Osteoblast (primary cell): ENCODE measurements at regions not wholly inside any gene's neighbourhood (a gene's known extent, or its start where the extent isn't known, plus 50 kb on each side); places are given as distances from the start of the nearest gene placed in this dataset.

Experiments
- DNase-seq: peaks from one replicate; pipeline ENCODE4 v3.0.0; 2011; ENCODE audit warnings: low spot score, mixed read lengths; ENCODE audit not compliant: insufficient read length; ENCODE audit errors: missing footprints
- H2AFZ ChIP-seq: 2 replicates; pipeline ENCODE4 v1.6.0; 2011; ENCODE audit warnings: mild to moderate bottlenecking, low read length
- H3K27ac ChIP-seq: 2 replicates; pipeline ENCODE4 v1.5.1; 2011; ENCODE audit warnings: mild to moderate bottlenecking, low read depth, low read length, moderate library complexity
- H3K27me3 ChIP-seq: 2 replicates; pipeline ENCODE4 v1.6.0; 2012; ENCODE audit warnings: mild to moderate bottlenecking, control low read depth, inconsistent platforms, low read length, moderate library complexity; ENCODE audit not compliant: insufficient read depth
- H3K36me3 ChIP-seq: 2 replicates; pipeline ENCODE4 v1.5.1; 2011; ENCODE audit warnings: mild to moderate bottlenecking, low read length, control low read depth, moderate library complexity; ENCODE audit not compliant: insufficient read depth
- H3K4me1 ChIP-seq: 2 replicates; pipeline ENCODE4 v1.5.1; 2011; ENCODE audit warnings: mild to moderate bottlenecking, low read length, control low read depth, moderate library complexity; ENCODE audit not compliant: insufficient read depth
- H3K4me2 ChIP-seq: 2 replicates; pipeline ENCODE4 v1.6.0; 2011; ENCODE audit warnings: mild to moderate bottlenecking, low read length; ENCODE audit not compliant: insufficient read depth
- H3K4me3 ChIP-seq: fragments of 200-600 bp; sonication (generic); 3 replicates; pipeline ENCODE4 v1.5.1; 2012; ENCODE audit warnings: mild to moderate bottlenecking, low read length, inconsistent platforms; ENCODE audit not compliant: insufficient read depth
- H3K79me2 ChIP-seq: 2 replicates; pipeline ENCODE4 v1.6.0; 2012; ENCODE audit warnings: mild to moderate bottlenecking, low read length, control low read depth, inconsistent platforms; ENCODE audit not compliant: insufficient read depth
- H3K9me3 ChIP-seq: 2 replicates; pipeline ENCODE4 v1.5.1; 2011; ENCODE audit warnings: low read depth, low read length, control low read depth
- H4K20me1 ChIP-seq: 2 replicates; pipeline ENCODE4 v1.6.0; 2012; ENCODE audit warnings: mild to moderate bottlenecking, low read length, control low read depth; ENCODE audit not compliant: insufficient read depth
- TF ChIP-seq, protein P1 (sequence below): IDR thresholded peaks from 2 replicates; pipeline ENCODE4 v1.5.1; 2011; ENCODE audit warnings: mild to moderate bottlenecking, low read depth, low read length, moderate library complexity; ENCODE audit errors: extremely low read depth

DNA sequence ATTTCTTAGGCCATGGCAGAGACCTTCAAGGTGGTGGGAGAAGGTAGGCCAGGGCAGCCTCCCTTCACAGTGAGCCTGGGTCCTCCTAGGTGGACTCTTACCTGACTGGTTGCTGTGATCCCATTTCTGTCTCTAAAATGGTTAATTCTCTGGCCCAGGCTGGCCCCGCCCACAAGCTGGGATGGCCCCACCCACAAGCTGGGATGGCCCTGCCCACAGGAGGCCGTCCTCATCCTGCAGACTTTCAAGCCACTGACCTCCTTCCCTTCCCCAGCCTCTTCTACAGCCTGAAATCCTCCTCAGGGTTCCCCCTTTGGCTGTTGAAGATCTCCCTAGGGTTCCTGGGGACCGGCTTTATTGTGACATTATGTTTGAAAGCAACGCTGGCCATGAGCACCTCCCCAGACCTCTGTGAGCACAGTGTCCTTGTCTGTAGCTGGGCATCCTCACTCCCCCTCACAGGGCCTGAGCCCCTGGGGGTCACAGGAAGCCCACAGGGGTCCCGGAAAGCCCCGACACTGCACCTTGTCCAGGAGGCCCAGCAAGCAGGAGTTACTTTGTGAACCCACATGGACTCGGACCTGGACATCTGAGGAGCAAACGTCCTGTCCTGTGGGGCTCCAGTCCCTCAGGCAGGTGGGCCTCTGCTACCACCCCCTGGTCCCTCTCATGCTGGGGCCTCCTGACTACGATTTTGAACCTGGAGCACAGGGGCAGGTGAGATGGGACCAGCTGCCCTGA is 621.7 kb downstream of the MATN1 start:
- no peak overlapping the region for H3K4me2 ChIP-seq
- no peaks in the 10 kb centered on the region for H4K20me1 ChIP-seq
- no peak overlapping the region for H3K4me3 ChIP-seq
- no peaks in the 10 kb centered on the region for H3K79me2 ChIP-seq
- no peaks in the 10 kb centered on the region for H3K4me1 ChIP-seq
- TF ChIP-seq, protein P1, sequence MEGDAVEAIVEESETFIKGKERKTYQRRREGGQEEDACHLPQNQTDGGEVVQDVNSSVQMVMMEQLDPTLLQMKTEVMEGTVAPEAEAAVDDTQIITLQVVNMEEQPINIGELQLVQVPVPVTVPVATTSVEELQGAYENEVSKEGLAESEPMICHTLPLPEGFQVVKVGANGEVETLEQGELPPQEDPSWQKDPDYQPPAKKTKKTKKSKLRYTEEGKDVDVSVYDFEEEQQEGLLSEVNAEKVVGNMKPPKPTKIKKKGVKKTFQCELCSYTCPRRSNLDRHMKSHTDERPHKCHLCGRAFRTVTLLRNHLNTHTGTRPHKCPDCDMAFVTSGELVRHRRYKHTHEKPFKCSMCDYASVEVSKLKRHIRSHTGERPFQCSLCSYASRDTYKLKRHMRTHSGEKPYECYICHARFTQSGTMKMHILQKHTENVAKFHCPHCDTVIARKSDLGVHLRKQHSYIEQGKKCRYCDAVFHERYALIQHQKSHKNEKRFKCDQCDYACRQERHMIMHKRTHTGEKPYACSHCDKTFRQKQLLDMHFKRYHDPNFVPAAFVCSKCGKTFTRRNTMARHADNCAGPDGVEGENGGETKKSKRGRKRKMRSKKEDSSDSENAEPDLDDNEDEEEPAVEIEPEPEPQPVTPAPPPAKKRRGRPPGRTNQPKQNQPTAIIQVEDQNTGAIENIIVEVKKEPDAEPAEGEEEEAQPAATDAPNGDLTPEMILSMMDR, result no peak
- peak; percentile 72 for DNase-seq
- no peak overlapping the region for H2AFZ ChIP-seq
- H3K27ac ChIP-seq, result no peak overlapping the region
- no peaks in the 10 kb centered on the region for H3K36me3 ChIP-seq
- H3K9me3 ChIP-seq, result no peaks in the 10 kb centered on the region
- peaks cover 9% of the 10 kb centered on the region for H3K27me3 ChIP-seq

DNA sequence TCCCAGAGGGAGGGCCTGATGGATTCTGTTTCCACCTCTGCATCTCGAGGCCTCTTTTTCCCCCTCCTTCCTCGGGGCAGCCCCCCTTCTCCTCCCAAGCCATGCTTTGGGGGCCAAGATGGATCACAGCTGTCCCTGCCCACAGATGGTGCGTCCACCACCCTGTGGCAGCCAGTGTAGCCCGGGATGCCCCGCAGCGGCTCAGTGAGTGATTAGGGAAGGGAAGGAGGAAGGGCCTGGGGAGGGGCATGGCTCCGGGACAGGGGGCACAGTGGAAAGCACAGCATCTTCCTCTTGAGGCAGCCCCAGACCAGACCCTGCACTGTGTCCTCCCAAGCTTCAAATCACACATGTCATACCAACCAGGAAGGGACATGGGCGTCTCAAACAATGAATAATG is 622.4 kb downstream of the MATN1 start:
- Histone ChIP-seq H3K4me1 (no peaks in the 10 kb centered on the region), H3K27ac (no peak overlapping the region), H3K36me3 (no peaks in the 10 kb centered on the region), H3K9me3 (no peaks in the 10 kb centered on the region), H2AFZ (no peak overlapping the region), H3K79me2 (no peaks in the 10 kb centered on the region), H3K4me3 (no peak overlapping the region), H3K4me2 (no peak overlapping the region), H3K27me3 (peaks cover 7% of the 10 kb centered on the region), H4K20me1 (no peaks in the 10 kb centered on the region)
- peak; percentile 49 for DNase-seq
- TF ChIP-seq, protein P1, result no peak

DNA sequence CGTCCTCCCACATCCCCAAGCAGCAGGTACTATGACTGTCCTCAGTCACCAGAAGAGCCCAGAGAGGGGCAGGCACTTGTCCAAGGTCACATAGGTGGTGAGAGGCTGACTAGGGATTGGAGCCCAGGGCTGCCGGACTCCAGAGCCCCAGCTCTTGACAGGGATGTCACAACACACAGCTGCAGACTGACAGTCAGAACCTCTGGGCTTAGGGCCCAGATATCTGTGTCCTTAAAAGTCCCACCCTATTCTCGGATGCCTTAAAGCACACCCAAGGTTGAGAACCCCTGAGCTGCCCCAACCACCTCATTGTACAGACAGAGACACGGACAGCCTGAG is 622.9 kb downstream of the MATN1 start:
- H3K27me3 ChIP-seq, result peaks cover 6% of the 10 kb centered on the region
- no peaks in the 10 kb centered on the region for H3K36me3 ChIP-seq

More for the DNA sequence above, 622.9 kb downstream of the MATN1 start:
- Histone ChIP-seq H3K79me2 (no peaks in the 10 kb centered on the region), H2AFZ (no peak overlapping the region), H3K4me2 (no peak overlapping the region), H3K4me1 (no peaks in the 10 kb centered on the region), H3K27ac (no peak overlapping the region), H3K4me3 (no peak overlapping the region), H4K20me1 (no peaks in the 10 kb centered on the region), H3K9me3 (no peaks in the 10 kb centered on the region)
- no peak for DNase-seq
- TF ChIP-seq, protein P1, result no peak
